Cardiac fibroblast (primary cell): ENCODE measurements at regions not wholly inside any gene's neighbourhood (a gene's known extent, or its start where the extent isn't known, plus 50 kb on each side); places are given as distances from the start of the nearest gene placed in this dataset.

Experiments
- DNase-seq, 2 donors: peaks; one replicate each; pipeline versions ENCODE4 v3.0.0 to v3.0.0-alpha.2; 2010; ENCODE audit warnings: low read depth in 2 of 2
- H3K4me3 ChIP-seq, 2 donors: replicated peaks in 1 of 2; 1 replicate in 1 of 2; 2 replicates in 1 of 2; pipeline ENCODE4 v1.5.1; 2011; ENCODE audit warnings: low read depth in 2 of 2, low read length in 2 of 2, mild to moderate bottlenecking in 2 of 2, moderate library complexity in 1 of 2
- CTCF ChIP-seq: IDR thresholded peaks from one replicate; pipeline ENCODE4 v1.5.1; 2011; ENCODE audit warnings: low read depth, mild to moderate bottlenecking, low read length, inconsistent platforms

GRCh38 chr13:72198967-72199560 is 332.1 kb upstream of the DACH1 start:
- TF ChIP-seq CTCF = no peak
- H3K4me3 ChIP-seq = no peak overlapping the region
- DNase-seq = no peak

- TF ChIP-seq CTCF = no peak
- H3K4me3 ChIP-seq = no peak overlapping the region
- no peak for DNase-seq
Measured at GRCh38 chr13:72198042-72198441, 331.0 kb upstream of the DACH1 start.

GRCh38 chr13:72195044-72195704 is 328.2 kb upstream of the DACH1 start:
- H3K4me3 ChIP-seq = no peak overlapping the region
- TF ChIP-seq CTCF = no peak
- DNase-seq = no peak

GRCh38 chr13:72194523-72194922 is 327.5 kb upstream of the DACH1 start:
- TF ChIP-seq CTCF = no peak
- no peak overlapping the region for H3K4me3 ChIP-seq
- DNase-seq = peak in 1 of 2 donors; percentile 11

- no peak for DNase-seq
- no peak for TF ChIP-seq CTCF
- no peak overlapping the region for H3K4me3 ChIP-seq
Measured at GRCh38 chr13:72186730-72187422, 319.9 kb upstream of the DACH1 start.

- no peak overlapping the region for H3K4me3 ChIP-seq
- TF ChIP-seq CTCF = no peak
- DNase-seq = no peak
Measured at GRCh38 chr13:72185776-72186175, 318.8 kb upstream of the DACH1 start.
